PC-3 (cell line): ENCODE measurements at regions not wholly inside any gene's neighbourhood (a gene's known extent, or its start where the extent isn't known, plus 50 kb on each side); places are given as distances from the start of the nearest gene placed in this dataset.

ENCODE experiments used
- ATAC-seq: fragments of 200-7000 bp; cut with Tn5 transposase; 2 replicates; pipeline ENCODE4 v1.9.1; 2020; ENCODE audit warnings: mild to moderate bottlenecking, moderate library complexity
- BruUV-seq: library from RNA; stranded (reverse); fragments of 400-500 nt; replicated peaks from 2 replicates; lab custom pipeline; 2021; lab: Mats Ljungman, UMichigan
- CTCF ChIA-PET: fragments of 300-600 bp; sonication (Branson Sonifier 250); formaldehyde crosslinking; loops from one replicate; lab custom pipeline; 2022; ENCODE audit warnings: antibody characterized with exemption; lab: Charles Lee
- POLR2A ChIA-PET: fragments of 300-600 bp; sonication (Branson Sonifier 250); formaldehyde crosslinking; loops from one replicate; lab custom pipeline; 2022; ENCODE audit warnings: antibody characterized with exemption; ENCODE audit not compliant: unreplicated experiment; lab: Charles Lee
- DNase-seq: peaks from one replicate; pipeline ENCODE4 v3.0.0-alpha.2; 2015
- H2AFZ ChIP-seq: fragments of 300-600 bp; sonication (generic); 2 replicates; pipeline ENCODE4 v1.6.0; 2016; ENCODE audit warnings: antibody characterized with exemption, low read length
- H3F3A ChIP-seq: fragments of 300-600 bp; sonication (generic); one replicate; pipeline ENCODE4 v1.6.0; 2017; ENCODE audit warnings: antibody characterized with exemption, low read length, control low read depth, mild to moderate bottlenecking; ENCODE audit not compliant: unreplicated experiment
- H3K27ac ChIP-seq: fragments of 300-600 bp; sonication (generic); 2 replicates; pipeline ENCODE4 v1.5.1; 2016; ENCODE audit warnings: mild to moderate bottlenecking, low read length
- H3K27me3 ChIP-seq: fragments of 300-600 bp; sonication (generic); 2 replicates; pipeline ENCODE4 v1.6.1; 2016; ENCODE audit warnings: low read length, mixed read lengths
- H3K36me3 ChIP-seq: fragments of 300-600 bp; sonication (generic); 2 replicates; pipeline ENCODE4 v1.6.1; 2016; ENCODE audit warnings: low read depth, mixed run types, low read length, mixed read lengths
- H3K4me1 ChIP-seq: fragments of 300-600 bp; sonication (generic); 2 replicates; pipeline ENCODE4 v1.5.1; 2016; ENCODE audit warnings: low read length; ENCODE audit not compliant: insufficient read depth
- H3K4me2 ChIP-seq: fragments of 300-600 bp; sonication (generic); 2 replicates; pipeline ENCODE4 v1.6.0; 2016; ENCODE audit warnings: low read length
- H3K4me3 ChIP-seq: fragments of 300-600 bp; sonication (generic); 2 replicates; pipeline ENCODE4 v1.5.1; 2016; ENCODE audit warnings: mild to moderate bottlenecking, low read length, mixed read lengths
- H3K79me2 ChIP-seq: fragments of 300-600 bp; sonication (generic); 2 replicates; pipeline ENCODE4 v1.6.1; 2017; ENCODE audit warnings: low read length, mixed read lengths
- H3K9ac ChIP-seq: fragments of 300-600 bp; sonication (generic); 2 replicates; pipeline ENCODE4 v1.6.0; 2016; ENCODE audit warnings: mild to moderate bottlenecking, low read length
- H3K9me2 ChIP-seq: fragments of 300-600 bp; sonication (generic); replicated peaks from 2 replicates; pipeline ENCODE4 v1.6.1; 2016; ENCODE audit warnings: mixed run types, low read length, mixed read lengths
- H3K9me3 ChIP-seq: fragments of 300-600 bp; sonication (generic); 2 replicates; pipeline ENCODE4 v1.6.1; 2016; ENCODE audit warnings: low read length, mixed read lengths
- H4K20me1 ChIP-seq: fragments of 300-600 bp; sonication (generic); 2 replicates; pipeline ENCODE4 v1.6.1; 2016; ENCODE audit warnings: low read length, mixed read lengths
- EZH2 ChIP-seq: fragments of 300-600 bp; sonication (generic); IDR thresholded peaks from one replicate; pipeline ENCODE4 v1.6.1; 2017; ENCODE audit warnings: antibody characterized with exemption, mild to moderate bottlenecking, low read length; ENCODE audit not compliant: unreplicated experiment
- EZH2phosphoT487 ChIP-seq: fragments of 300-600 bp; sonication (generic); IDR thresholded peaks from 2 replicates; pipeline ENCODE4 v1.6.1; 2018; ENCODE audit warnings: mild to moderate bottlenecking, antibody characterized with exemption, low read length, borderline replicate concordance
- intact Hi-C: fragments of 100-400 bp; cut with micrococcal nuclease; formaldehyde crosslinking; loops from 2 replicates; pipeline ENCODE4 v1.9.0; 2023
- TF ChIP-seq, protein P1 (sequence below): fragments of 300-600 bp; sonication (generic); conservative IDR thresholded peaks from 2 replicates; pipeline ENCODE4 v1.5.1; 2017; ENCODE audit warnings: antibody characterized with exemption, low read depth, mild to moderate bottlenecking, low read length

DNA sequence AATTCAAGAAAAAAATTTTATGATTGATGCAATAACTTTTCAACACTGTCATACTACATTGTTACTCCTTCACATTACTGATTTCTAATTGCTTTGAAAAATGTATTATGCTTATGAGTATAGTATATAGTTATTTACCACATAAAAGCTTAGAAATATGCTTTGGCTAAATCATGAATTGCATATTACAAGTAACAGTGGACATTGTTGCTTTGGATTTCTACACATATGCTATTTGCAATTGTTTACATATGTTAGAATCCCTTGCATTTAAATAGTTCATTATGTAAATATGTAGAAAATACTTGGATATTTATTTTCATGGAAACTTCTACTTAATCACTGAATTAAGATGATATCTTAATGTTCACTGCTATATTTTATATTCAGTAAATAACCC is 577.5 kb downstream of the QKI start:
- H3K9me3 ChIP-seq, result no peaks in the 10 kb centered on the region
- TF ChIP-seq, protein P1, sequence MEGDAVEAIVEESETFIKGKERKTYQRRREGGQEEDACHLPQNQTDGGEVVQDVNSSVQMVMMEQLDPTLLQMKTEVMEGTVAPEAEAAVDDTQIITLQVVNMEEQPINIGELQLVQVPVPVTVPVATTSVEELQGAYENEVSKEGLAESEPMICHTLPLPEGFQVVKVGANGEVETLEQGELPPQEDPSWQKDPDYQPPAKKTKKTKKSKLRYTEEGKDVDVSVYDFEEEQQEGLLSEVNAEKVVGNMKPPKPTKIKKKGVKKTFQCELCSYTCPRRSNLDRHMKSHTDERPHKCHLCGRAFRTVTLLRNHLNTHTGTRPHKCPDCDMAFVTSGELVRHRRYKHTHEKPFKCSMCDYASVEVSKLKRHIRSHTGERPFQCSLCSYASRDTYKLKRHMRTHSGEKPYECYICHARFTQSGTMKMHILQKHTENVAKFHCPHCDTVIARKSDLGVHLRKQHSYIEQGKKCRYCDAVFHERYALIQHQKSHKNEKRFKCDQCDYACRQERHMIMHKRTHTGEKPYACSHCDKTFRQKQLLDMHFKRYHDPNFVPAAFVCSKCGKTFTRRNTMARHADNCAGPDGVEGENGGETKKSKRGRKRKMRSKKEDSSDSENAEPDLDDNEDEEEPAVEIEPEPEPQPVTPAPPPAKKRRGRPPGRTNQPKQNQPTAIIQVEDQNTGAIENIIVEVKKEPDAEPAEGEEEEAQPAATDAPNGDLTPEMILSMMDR, result no peak
- TF ChIP-seq EZH2, result no peak
- TF ChIP-seq EZH2phosphoT487, result no peak

DNA sequence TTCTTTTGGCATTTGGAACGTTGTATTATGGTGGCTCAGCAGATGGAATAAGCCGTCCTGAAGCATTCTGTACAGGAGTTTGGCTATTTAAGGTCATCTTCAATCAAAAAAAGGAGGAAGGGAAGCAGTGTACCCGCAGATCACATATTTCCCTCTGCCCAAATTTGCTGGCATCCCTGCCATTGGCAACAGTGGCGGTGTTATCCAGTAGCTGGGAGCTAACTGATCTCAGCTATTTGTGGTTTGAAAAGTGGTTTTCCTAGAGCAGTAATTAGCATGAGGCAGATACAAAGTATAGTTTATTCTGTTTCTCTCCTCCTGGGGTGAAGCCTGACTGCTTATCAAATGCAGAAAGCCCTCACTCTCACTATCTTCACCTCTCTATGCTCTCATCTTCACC is 576.8 kb downstream of the QKI start:
- CTCF ChIA-PET, result no interaction called here
- BruUV-seq, result no TSS peak
- H3K27me3 ChIP-seq, result no peaks in the 10 kb centered on the region
- no peak overlapping the region for H2AFZ ChIP-seq
- no peaks in the 10 kb centered on the region for H3K4me1 ChIP-seq
- H3K27ac ChIP-seq, result no peak overlapping the region
- H4K20me1 ChIP-seq, result no peaks in the 10 kb centered on the region
- POLR2A ChIA-PET, result no interaction called here
- no peaks in the 10 kb centered on the region for H3K79me2 ChIP-seq
- no peak overlapping the region for H3K9ac ChIP-seq
- H3F3A ChIP-seq, result no peaks in the 10 kb centered on the region
- ATAC-seq, result no peak
- intact Hi-C loops, result no loop called here
- TF ChIP-seq EZH2phosphoT487, result no peak
- no peak for TF ChIP-seq EZH2
- TF ChIP-seq, protein P1, result no peak
- H3K9me3 ChIP-seq, result no peaks in the 10 kb centered on the region
- no peak for DNase-seq
- H3K4me3 ChIP-seq, result no peak overlapping the region
- no peaks in the 10 kb centered on the region for H3K36me3 ChIP-seq
- H3K9me2 ChIP-seq, result no peaks in the 10 kb centered on the region
- H3K4me2 ChIP-seq, result no peak overlapping the region

More for the DNA sequence above, 577.5 kb downstream of the QKI start:
- intact Hi-C loops, result no loop called here
- no peaks in the 10 kb centered on the region for H3K9me2 ChIP-seq
- no TSS peak for BruUV-seq
- no peak for ATAC-seq
- no peak for DNase-seq
- H3K9ac ChIP-seq, result no peak overlapping the region
- H3F3A ChIP-seq, result no peaks in the 10 kb centered on the region
- POLR2A ChIA-PET, result no interaction called here
- H3K27ac ChIP-seq, result no peak overlapping the region
- CTCF ChIA-PET, result no interaction called here
- H3K36me3 ChIP-seq, result no peaks in the 10 kb centered on the region
- no peaks in the 10 kb centered on the region for H3K27me3 ChIP-seq
- H3K4me1 ChIP-seq, result no peaks in the 10 kb centered on the region
- H3K79me2 ChIP-seq, result no peaks in the 10 kb centered on the region
- H2AFZ ChIP-seq, result no peak overlapping the region
- H3K4me2 ChIP-seq, result no peak overlapping the region
- no peak overlapping the region for H3K4me3 ChIP-seq
- no peaks in the 10 kb centered on the region for H4K20me1 ChIP-seq

DNA sequence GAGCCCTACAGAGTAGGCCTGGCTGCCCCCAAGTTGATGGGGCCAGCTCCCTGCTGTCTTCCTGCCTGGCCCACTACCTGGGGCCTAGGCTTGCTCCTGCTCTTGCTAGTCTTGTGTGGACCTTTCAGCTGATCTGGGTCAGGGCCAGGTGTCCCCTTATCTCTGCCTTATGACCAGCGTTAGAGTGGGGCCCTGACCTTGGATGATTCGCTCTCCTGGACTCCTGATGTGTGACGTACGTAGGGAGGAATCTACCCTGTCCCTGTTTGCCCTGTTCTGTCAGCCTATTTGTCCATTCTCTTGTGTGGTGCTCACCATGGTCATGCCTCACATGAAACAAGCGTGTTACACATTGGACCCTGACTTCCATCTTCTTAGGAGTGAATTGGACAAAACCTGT is 571.8 kb downstream of the QKI start:
- CTCF ChIA-PET, result no interaction called here
- DNase-seq, result no peak
- no peaks in the 10 kb centered on the region for H3K9me2 ChIP-seq
- BruUV-seq, result no TSS peak
- intact Hi-C loops, result no loop called here
- TF ChIP-seq EZH2phosphoT487, result no peak
- no peak for TF ChIP-seq EZH2
- TF ChIP-seq, protein P1, result no peak
- no peak overlapping the region for H3K4me2 ChIP-seq
- H3K9me3 ChIP-seq, result no peaks in the 10 kb centered on the region
- no peaks in the 10 kb centered on the region for H3K4me1 ChIP-seq
- H3K27ac ChIP-seq, result no peak overlapping the region
- POLR2A ChIA-PET, result no interaction called here
- no peaks in the 10 kb centered on the region for H4K20me1 ChIP-seq
- no peaks in the 10 kb centered on the region for H3F3A ChIP-seq
- no peaks in the 10 kb centered on the region for H3K27me3 ChIP-seq
- H3K9ac ChIP-seq, result no peak overlapping the region
- ATAC-seq, result no peak
- H3K79me2 ChIP-seq, result no peaks in the 10 kb centered on the region
- no peak overlapping the region for H3K4me3 ChIP-seq
- no peak overlapping the region for H2AFZ ChIP-seq
- H3K36me3 ChIP-seq, result no peaks in the 10 kb centered on the region
